ENCODE measurements at regions not wholly inside any gene's neighbourhood (a gene's known extent, or its start where the extent isn't known, plus 50 kb on each side); places are given as distances from the start of the nearest gene placed in this dataset.
A peak's percentile ranks its signal among the peaks of the same experiment; 100 is the strongest.

DNA sequence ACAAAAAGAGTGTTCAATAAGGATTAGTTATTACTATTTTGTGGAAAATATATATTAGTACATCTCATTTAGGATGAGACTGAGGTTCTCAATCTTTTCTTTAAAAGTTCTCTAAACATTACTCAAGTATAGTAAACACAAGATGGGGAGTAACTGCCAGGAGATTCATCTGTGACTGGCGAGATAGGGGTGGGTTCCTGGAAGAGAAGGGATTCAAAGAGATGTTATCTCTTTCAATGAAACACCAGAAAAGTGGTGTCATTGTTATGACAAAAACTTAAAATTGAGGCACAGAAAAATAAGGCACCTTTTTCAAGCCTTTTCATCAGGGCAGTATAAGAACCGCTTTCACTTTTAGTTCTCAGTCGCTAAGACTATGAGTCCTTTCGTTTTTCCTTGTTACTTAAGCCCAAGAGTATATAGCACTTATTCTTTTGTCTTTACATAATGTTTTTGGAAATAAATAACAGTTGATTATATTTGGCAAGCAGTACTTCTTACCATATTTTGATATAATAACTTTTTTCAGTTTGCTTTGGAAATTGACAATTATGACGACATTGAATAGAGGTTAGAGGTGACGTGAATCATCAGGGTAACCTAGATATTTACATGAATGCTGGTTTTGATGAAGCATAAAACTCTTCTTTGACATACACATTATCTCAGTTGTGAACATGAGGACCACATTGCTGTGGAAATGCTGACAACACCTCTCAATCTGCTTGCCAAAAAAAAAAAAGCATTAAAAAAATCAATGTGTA is 393.9 kb upstream of the TCF4 start (continued):
- TF ChIP-seq STAG1 (CRISPR knock-in tag; IDR thresholded peaks at IDR 0.05; ENCODE audit: borderline replicate concordance), result no peak
- no peak for TF ChIP-seq BCOR (IDR thresholded peaks at IDR 0.05)
- TF ChIP-seq NEUROD1 (IDR thresholded peaks at IDR 0.05; ENCODE audit: borderline replicate concordance, low read depth, low read length, partially characterized antibody), result no peak
- TF ChIP-seq, protein P1, sequence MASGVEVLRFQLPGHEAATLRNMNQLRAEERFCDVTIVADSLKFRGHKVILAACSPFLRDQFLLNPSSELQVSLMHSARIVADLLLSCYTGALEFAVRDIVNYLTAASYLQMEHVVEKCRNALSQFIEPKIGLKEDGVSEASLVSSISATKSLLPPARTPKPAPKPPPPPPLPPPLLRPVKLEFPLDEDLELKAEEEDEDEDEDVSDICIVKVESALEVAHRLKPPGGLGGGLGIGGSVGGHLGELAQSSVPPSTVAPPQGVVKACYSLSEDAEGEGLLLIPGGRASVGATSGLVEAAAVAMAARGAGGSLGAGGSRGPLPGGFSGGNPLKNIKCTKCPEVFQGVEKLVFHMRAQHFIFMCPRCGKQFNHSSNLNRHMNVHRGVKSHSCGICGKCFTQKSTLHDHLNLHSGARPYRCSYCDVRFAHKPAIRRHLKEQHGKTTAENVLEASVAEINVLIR (CRISPR knock-in tag; IDR thresholded peaks at IDR 0.05), result no peak
- no peak for TF ChIP-seq GTF2A2 (tag; IDR thresholded peaks at IDR 0.05)
- peak; percentile 86 for TF ChIP-seq STAT5A (IDR thresholded peaks at IDR 0.05; ENCODE audit: borderline replicate concordance, low read length)
- no peak for TF ChIP-seq U2AF1 (optimal IDR thresholded peaks at IDR 0.05; ENCODE audit: low read depth, low read length)
- 0 out of 2 replicates have a peak, but pooled peaks have one; percentile 31 for TF ChIP-seq NCOA1 (IDR thresholded peaks at IDR 0.05; ENCODE audit: low read depth)
- TF ChIP-seq, protein P2, sequence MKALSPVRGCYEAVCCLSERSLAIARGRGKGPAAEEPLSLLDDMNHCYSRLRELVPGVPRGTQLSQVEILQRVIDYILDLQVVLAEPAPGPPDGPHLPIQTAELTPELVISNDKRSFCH (CRISPR knock-in tag; IDR thresholded peaks at IDR 0.05), result no peak
- TF ChIP-seq, protein P2 (tag; IDR thresholded peaks at IDR 0.05), result no peak
- TF ChIP-seq, protein P3, sequence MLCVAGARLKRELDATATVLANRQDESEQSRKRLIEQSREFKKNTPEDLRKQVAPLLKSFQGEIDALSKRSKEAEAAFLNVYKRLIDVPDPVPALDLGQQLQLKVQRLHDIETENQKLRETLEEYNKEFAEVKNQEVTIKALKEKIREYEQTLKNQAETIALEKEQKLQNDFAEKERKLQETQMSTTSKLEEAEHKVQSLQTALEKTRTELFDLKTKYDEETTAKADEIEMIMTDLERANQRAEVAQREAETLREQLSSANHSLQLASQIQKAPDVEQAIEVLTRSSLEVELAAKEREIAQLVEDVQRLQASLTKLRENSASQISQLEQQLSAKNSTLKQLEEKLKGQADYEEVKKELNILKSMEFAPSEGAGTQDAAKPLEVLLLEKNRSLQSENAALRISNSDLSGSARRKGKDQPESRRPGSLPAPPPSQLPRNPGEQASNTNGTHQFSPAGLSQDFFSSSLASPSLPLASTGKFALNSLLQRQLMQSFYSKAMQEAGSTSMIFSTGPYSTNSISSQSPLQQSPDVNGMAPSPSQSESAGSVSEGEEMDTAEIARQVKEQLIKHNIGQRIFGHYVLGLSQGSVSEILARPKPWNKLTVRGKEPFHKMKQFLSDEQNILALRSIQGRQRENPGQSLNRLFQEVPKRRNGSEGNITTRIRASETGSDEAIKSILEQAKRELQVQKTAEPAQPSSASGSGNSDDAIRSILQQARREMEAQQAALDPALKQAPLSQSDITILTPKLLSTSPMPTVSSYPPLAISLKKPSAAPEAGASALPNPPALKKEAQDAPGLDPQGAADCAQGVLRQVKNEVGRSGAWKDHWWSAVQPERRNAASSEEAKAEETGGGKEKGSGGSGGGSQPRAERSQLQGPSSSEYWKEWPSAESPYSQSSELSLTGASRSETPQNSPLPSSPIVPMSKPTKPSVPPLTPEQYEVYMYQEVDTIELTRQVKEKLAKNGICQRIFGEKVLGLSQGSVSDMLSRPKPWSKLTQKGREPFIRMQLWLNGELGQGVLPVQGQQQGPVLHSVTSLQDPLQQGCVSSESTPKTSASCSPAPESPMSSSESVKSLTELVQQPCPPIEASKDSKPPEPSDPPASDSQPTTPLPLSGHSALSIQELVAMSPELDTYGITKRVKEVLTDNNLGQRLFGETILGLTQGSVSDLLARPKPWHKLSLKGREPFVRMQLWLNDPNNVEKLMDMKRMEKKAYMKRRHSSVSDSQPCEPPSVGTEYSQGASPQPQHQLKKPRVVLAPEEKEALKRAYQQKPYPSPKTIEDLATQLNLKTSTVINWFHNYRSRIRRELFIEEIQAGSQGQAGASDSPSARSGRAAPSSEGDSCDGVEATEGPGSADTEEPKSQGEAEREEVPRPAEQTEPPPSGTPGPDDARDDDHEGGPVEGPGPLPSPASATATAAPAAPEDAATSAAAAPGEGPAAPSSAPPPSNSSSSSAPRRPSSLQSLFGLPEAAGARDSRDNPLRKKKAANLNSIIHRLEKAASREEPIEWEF (CRISPR knock-in tag; IDR thresholded peaks at IDR 0.05), result no peak
- TF ChIP-seq RBFOX2 (IDR thresholded peaks at IDR 0.05; ENCODE audit: low read depth, low read length), result no peak
- TF ChIP-seq ZNF75A (CRISPR knock-in tag; IDR thresholded peaks at IDR 0.05), result no peak
- TF ChIP-seq HNRNPUL1 (IDR thresholded peaks at IDR 0.05; ENCODE audit: low read length), result no peak
- TF ChIP-seq HDAC8 (tag; IDR thresholded peaks at IDR 0.05), result no peak
- no peak for TF ChIP-seq ZFP30 (CRISPR knock-in tag; IDR thresholded peaks at IDR 0.05; ENCODE audit: borderline replicate concordance)
- peak in 1 of 2 experiments; percentile 60; a peak in 1 of 4 replicates for TF ChIP-seq FOXK2 (conservative IDR thresholded peaks at IDR 0.05 in 1 of 2, IDR thresholded peaks at IDR 0.05 in 1 of 2; ENCODE audit: low read depth in 2 of 2)
- peak; percentile 47 for TF ChIP-seq HDAC3 (IDR thresholded peaks at IDR 0.05; ENCODE audit: borderline replicate concordance, partially characterized antibody)
- no peak for TF ChIP-seq PURB (CRISPR knock-in tag; IDR thresholded peaks at IDR 0.05; ENCODE audit: low read depth)
- TF ChIP-seq, protein P4, sequence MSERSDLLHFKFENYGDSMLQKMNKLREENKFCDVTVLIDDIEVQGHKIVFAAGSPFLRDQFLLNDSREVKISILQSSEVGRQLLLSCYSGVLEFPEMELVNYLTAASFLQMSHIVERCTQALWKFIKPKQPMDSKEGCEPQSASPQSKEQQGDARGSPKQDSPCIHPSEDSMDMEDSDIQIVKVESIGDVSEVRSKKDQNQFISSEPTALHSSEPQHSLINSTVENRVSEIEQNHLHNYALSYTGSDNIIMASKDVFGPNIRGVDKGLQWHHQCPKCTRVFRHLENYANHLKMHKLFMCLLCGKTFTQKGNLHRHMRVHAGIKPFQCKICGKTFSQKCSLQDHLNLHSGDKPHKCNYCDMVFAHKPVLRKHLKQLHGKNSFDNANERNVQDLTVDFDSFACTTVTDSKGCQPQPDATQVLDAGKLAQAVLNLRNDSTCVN (CRISPR knock-in tag; IDR thresholded peaks at IDR 0.05), result no peak
- peak; percentile 82 for TF ChIP-seq DPF2 (IDR thresholded peaks at IDR 0.05)
- TF ChIP-seq FOSL1 (tag; conservative IDR thresholded peaks at IDR 0.05), result 0 out of 2 replicates have a peak, but pooled peaks have one; percentile 31
